NB4 (cell line): ENCODE measurements at regions not wholly inside any gene's neighbourhood (a gene's known extent, or its start where the extent isn't known, plus 50 kb on each side); places are given as distances from the start of the nearest gene placed in this dataset.

Experiments
- MAX ChIP-seq: IDR thresholded peaks from 2 replicates; pipeline ENCODE4 v1.6.1; 2011; ENCODE audit warnings: low read depth, low read length
- MYC ChIP-seq: IDR thresholded peaks from 2 replicates; pipeline ENCODE4 v1.6.1; 2011; ENCODE audit warnings: low read depth, low read length
- POLR2A ChIP-seq: IDR thresholded peaks from 2 replicates; pipeline ENCODE4 v1.6.1; 2011; ENCODE audit warnings: mild to moderate bottlenecking; ENCODE audit not compliant: insufficient read length; ENCODE audit errors: extremely low read depth
- TF ChIP-seq, protein P1 (sequence below): IDR thresholded peaks from one replicate; pipeline ENCODE4 v1.5.1; 2012; ENCODE audit warnings: low read depth, low read length

- TF ChIP-seq, protein P1, sequence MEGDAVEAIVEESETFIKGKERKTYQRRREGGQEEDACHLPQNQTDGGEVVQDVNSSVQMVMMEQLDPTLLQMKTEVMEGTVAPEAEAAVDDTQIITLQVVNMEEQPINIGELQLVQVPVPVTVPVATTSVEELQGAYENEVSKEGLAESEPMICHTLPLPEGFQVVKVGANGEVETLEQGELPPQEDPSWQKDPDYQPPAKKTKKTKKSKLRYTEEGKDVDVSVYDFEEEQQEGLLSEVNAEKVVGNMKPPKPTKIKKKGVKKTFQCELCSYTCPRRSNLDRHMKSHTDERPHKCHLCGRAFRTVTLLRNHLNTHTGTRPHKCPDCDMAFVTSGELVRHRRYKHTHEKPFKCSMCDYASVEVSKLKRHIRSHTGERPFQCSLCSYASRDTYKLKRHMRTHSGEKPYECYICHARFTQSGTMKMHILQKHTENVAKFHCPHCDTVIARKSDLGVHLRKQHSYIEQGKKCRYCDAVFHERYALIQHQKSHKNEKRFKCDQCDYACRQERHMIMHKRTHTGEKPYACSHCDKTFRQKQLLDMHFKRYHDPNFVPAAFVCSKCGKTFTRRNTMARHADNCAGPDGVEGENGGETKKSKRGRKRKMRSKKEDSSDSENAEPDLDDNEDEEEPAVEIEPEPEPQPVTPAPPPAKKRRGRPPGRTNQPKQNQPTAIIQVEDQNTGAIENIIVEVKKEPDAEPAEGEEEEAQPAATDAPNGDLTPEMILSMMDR = no peak
- TF ChIP-seq MYC (no peak), POLR2A (no peak), MAX (no peak)
These were observed 794.3 kb downstream of the NR2F2 start for GRCh38 chr15:97124790-97125189.
